Panc1 (cell line): ENCODE measurements at regions not wholly inside any gene's neighbourhood (a gene's known extent, or its start where the extent isn't known, plus 50 kb on each side); places are given as distances from the start of the nearest gene placed in this dataset.

ENCODE experiments used
- ATAC-seq: fragments of 200-7000 bp; cut with Tn5 transposase; 2 replicates; pipeline ENCODE4 v1.9.1; 2020; ENCODE audit warnings: mild to moderate bottlenecking, moderate library complexity
- BruUV-seq: library from RNA; stranded (reverse); fragments of 400-500 nt; replicated peaks from 2 replicates; lab custom pipeline; 2021; lab: Mats Ljungman, UMichigan
- CTCF ChIA-PET: fragments of 300-600 bp; sonication (Branson Sonifier 250); formaldehyde crosslinking; loops from one replicate; lab custom pipeline; 2022; ENCODE audit warnings: antibody characterized with exemption; lab: Charles Lee
- POLR2A ChIA-PET: fragments of 300-600 bp; sonication (Branson Sonifier 250); formaldehyde crosslinking; loops from one replicate; lab custom pipeline; 2022; ENCODE audit warnings: antibody characterized with exemption; lab: Charles Lee
- DNase-seq: peaks from one replicate; pipeline ENCODE4 v3.0.0-alpha.2; 2010; ENCODE audit warnings: low read depth, low spot score
- H3K27ac ChIP-seq: 2 replicates; pipeline ENCODE4 v1.5.1; 2011; ENCODE audit warnings: mild to moderate bottlenecking, low read length, inconsistent platforms
- H3K27me3 ChIP-seq: fragments of 200-500 bp; sonication (Bioruptor generic); 2 replicates; pipeline ENCODE4 v1.6.0; 2014; ENCODE audit warnings: low read length, inconsistent platforms; ENCODE audit not compliant: control insufficient read depth, insufficient read depth
- H3K36me3 ChIP-seq: fragments of 200-500 bp; sonication (Bioruptor generic); 2 replicates; pipeline ENCODE4 v1.5.1; 2014; ENCODE audit warnings: inconsistent platforms, mild to moderate bottlenecking, low read length, moderate library complexity; ENCODE audit not compliant: control insufficient read depth, insufficient read depth
- H3K4me1 ChIP-seq: 2 replicates; pipeline ENCODE4 v1.5.1; 2011; ENCODE audit warnings: inconsistent platforms, mild to moderate bottlenecking, low read length, moderate library complexity; ENCODE audit not compliant: control insufficient read depth, insufficient read depth
- H3K4me3 ChIP-seq, 2 experiments: 2 replicates each; pipeline ENCODE4 v1.5.1; 2011 to 2012; ENCODE audit warnings: low read depth in 2 of 2, low read length in 2 of 2, mild to moderate bottlenecking in 2 of 2, inconsistent platforms in 1 of 2, moderate library complexity in 1 of 2
- H3K9me3 ChIP-seq: fragments of 200-500 bp; sonication (Bioruptor generic); 2 replicates; pipeline ENCODE4 v1.5.1; 2014; ENCODE audit warnings: low read depth, mild to moderate bottlenecking, inconsistent platforms, low read length, moderate library complexity; ENCODE audit not compliant: control insufficient read depth, insufficient read depth
- CTCF ChIP-seq: fragments of 450-650 bp; IDR thresholded peaks from 2 replicates; pipeline ENCODE4 v1.5.1; 2017; ENCODE audit warnings: mild to moderate bottlenecking
- POLR2AphosphoS5 ChIP-seq: IDR thresholded peaks from 2 replicates; pipeline ENCODE4 v1.6.1; 2012; ENCODE audit warnings: mild to moderate bottlenecking, low read depth, low read length, moderate library complexity
- REST ChIP-seq, 2 experiments: IDR thresholded peaks; 2 replicates each; pipeline ENCODE4 v1.6.1; 2011 to 2012; ENCODE audit warnings: low read depth in 2 of 2, control low read depth in 1 of 2, low read length in 1 of 2, mild to moderate bottlenecking in 1 of 2, moderate library complexity in 1 of 2; ENCODE audit not compliant: insufficient read depth in 1 of 2
- SIN3A ChIP-seq: IDR thresholded peaks from 2 replicates; pipeline ENCODE4 v1.6.1; 2012; ENCODE audit warnings: low read depth, mild to moderate bottlenecking, low read length, moderate library complexity, borderline replicate concordance; ENCODE audit not compliant: insufficient read depth
- TCF7L2 ChIP-seq: IDR thresholded peaks from 2 replicates; pipeline ENCODE4 v1.6.1; 2011; ENCODE audit warnings: mild to moderate bottlenecking, low read depth, low read length, inconsistent platforms
- in situ Hi-C: cut with HindIII; loops from 2 replicates; pipeline ENCODE4 v1.10.0; 2016; ENCODE audit warnings: low sequenced_read_pairs, low pct_unique_long_range_greater_than_20kb
- intact Hi-C: fragments of 100-400 bp; cut with micrococcal nuclease; formaldehyde crosslinking; loops from one replicate; pipeline ENCODE4 v1.10.0; 2022; ENCODE audit not compliant: unreplicated experiment

- ChIA-PET CTCF (no interaction called here), POLR2A (no interaction called here)
- in situ Hi-C loops (no loop called here), intact Hi-C loops (no loop called here)
- no peak overlapping the region for H3K4me3 ChIP-seq
- no peaks in the 10 kb centered on the region for H3K36me3 ChIP-seq
- no peak for ATAC-seq
- peaks cover 10% of the 10 kb centered on the region; the same call in 1 of the 2 replicates for H3K27me3 ChIP-seq
- DNase-seq, result no peak
- BruUV-seq, result no TSS peak
- TF ChIP-seq CTCF (no peak), TCF7L2 (no peak), POLR2AphosphoS5 (no peak), REST (IDR thresholded peaks at IDR 0.05; ENCODE audit: insufficient read depth in 1 of 2, low read depth in 2 of 2, low read length in 1 of 2) (no peak), SIN3A (no peak)
- no peak overlapping the region for H3K27ac ChIP-seq
- no peaks in the 10 kb centered on the region for H3K9me3 ChIP-seq
- no peaks in the 10 kb centered on the region for H3K4me1 ChIP-seq
Measured at GRCh38 chr20:59452856-59453255, 151.5 kb upstream of the PHACTR3 start.

GRCh38 chr20:59453759-59454560, 150.4 kb upstream of the PHACTR3 start:
- CTCF ChIA-PET, result interaction anchor here (0.7 kb wide), 1 partner anchor 1145 kb away, joined by 3 read pairs; no protein-coding TSS in a partner anchor
- H3K9me3 ChIP-seq, result no peaks in the 10 kb centered on the region
- H3K4me1 ChIP-seq, result no peaks in the 10 kb centered on the region
- peaks cover 4% of the 10 kb centered on the region; the same call in 1 of the 2 replicates for H3K27me3 ChIP-seq
- in situ Hi-C loops (no loop called here), intact Hi-C loops (loop anchor here (2.0 kb wide), 2 partner anchors 365 to 583 kb away; no protein-coding TSS in a partner anchor)
- no peak overlapping the region for H3K27ac ChIP-seq
- ATAC-seq, result no peak
- no peaks in the 10 kb centered on the region for H3K36me3 ChIP-seq
- POLR2A ChIA-PET, result no interaction called here
- no peak for DNase-seq
- H3K4me3 ChIP-seq, result no peak overlapping the region
- TF ChIP-seq CTCF, result no peak
- no peak for TF ChIP-seq TCF7L2
- TF ChIP-seq SIN3A, result no peak
- no peak for TF ChIP-seq REST (IDR thresholded peaks at IDR 0.05; ENCODE audit: insufficient read depth in 1 of 2, low read depth in 2 of 2, low read length in 1 of 2)
- no peak for TF ChIP-seq POLR2AphosphoS5
- no TSS peak for BruUV-seq
